Prostate gland (tissue), 2 donors: ENCODE measurements at regions not wholly inside any gene's neighbourhood (a gene's known extent, or its start where the extent isn't known, plus 50 kb on each side); places are given as distances from the start of the nearest gene placed in this dataset.

ENCODE experiments used
- CTCF ChIP-seq, 4 experiments: fragments of 200-600 bp in 2 of 4; fragments of 450-650 bp in 2 of 4; sonication (generic) in 2 of 4; IDR thresholded peaks; 1 replicate in 3 of 4; 2 replicates in 1 of 4; pipeline ENCODE4 v1.5.1; 2016 to 2019; ENCODE audit warnings: antibody characterized with exemption in 4 of 4, mild to moderate bottlenecking in 2 of 4, moderate library complexity in 2 of 4
- POLR2A ChIP-seq: fragments of 450-650 bp; IDR thresholded peaks from one replicate; pipeline ENCODE4 v1.6.1; 2016; ENCODE audit warnings: antibody characterized with exemption, mild to moderate bottlenecking

- TF ChIP-seq POLR2A = no peak
- no peak for TF ChIP-seq CTCF (IDR thresholded peaks at IDR 0.05)
These were observed 57.3 kb upstream of the SULT1C3 start for GRCh38 chr2:108182489-108182888.
